GM23338 (cell line): ENCODE measurements at regions not wholly inside any gene's neighbourhood (a gene's known extent, or its start where the extent isn't known, plus 50 kb on each side); places are given as distances from the start of the nearest gene placed in this dataset.
"Not testable (repeated sequence)": the region's sequence is repeated elsewhere in the genome, so short reads cannot be mapped to it uniquely, and the experiment has no call there.

Experiments used
- ATAC-seq: fragments of 200-7000 bp; cut with Tn5 transposase; 3 replicates; pipeline ENCODE4 v1.9.1; 2020
- DNase-seq: peaks from one replicate; pipeline ENCODE4 v3.0.0-alpha.2; 2015; ENCODE audit warnings: low spot score
- H2AFZ ChIP-seq: fragments of 200-600 bp; sonication (generic); 2 replicates; pipeline ENCODE4 v1.8.0; 2016; ENCODE audit warnings: antibody characterized with exemption, mild to moderate bottlenecking, moderate library complexity
- H3F3A ChIP-seq: fragments of 200-600 bp; sonication (generic); replicated peaks from 2 replicates; pipeline ENCODE4 v1.8.0; 2017; ENCODE audit warnings: antibody characterized with exemption, mixed run types, low read depth
- H3K27ac ChIP-seq: fragments of 200-600 bp; sonication (generic); 2 replicates; pipeline ENCODE4 v1.6.1; 2016; ENCODE audit warnings: low read depth
- H3K27me3 ChIP-seq: fragments of 200-600 bp; sonication (generic); 2 replicates; pipeline ENCODE4 v1.8.0; 2016; ENCODE audit warnings: mild to moderate bottlenecking, mixed run types, moderate library complexity; ENCODE audit not compliant: insufficient read depth
- H3K36me3 ChIP-seq: fragments of 200-600 bp; sonication (generic); 2 replicates; pipeline ENCODE4 v1.8.0; 2016; ENCODE audit warnings: mild to moderate bottlenecking; ENCODE audit not compliant: insufficient read depth
- H3K4me1 ChIP-seq: fragments of 200-600 bp; sonication (generic); 2 replicates; pipeline ENCODE4 v1.8.0; 2016; ENCODE audit warnings: mild to moderate bottlenecking, moderate library complexity; ENCODE audit not compliant: insufficient read depth
- H3K4me2 ChIP-seq: fragments of 200-600 bp; sonication (generic); 2 replicates; pipeline ENCODE4 v1.7.1; 2017; ENCODE audit warnings: mixed run types
- H3K4me3 ChIP-seq: fragments of 200-600 bp; sonication (generic); 2 replicates; pipeline ENCODE4 v1.6.1; 2016; ENCODE audit warnings: mixed run types
- H3K79me2 ChIP-seq: fragments of 200-600 bp; sonication (generic); replicated peaks from 2 replicates; pipeline ENCODE4 v1.8.0; 2017; ENCODE audit warnings: mild to moderate bottlenecking; ENCODE audit not compliant: insufficient read depth
- H3K9me2 ChIP-seq: fragments of 200-600 bp; sonication (generic); 2 replicates; pipeline ENCODE4 v1.8.0; 2017; ENCODE audit not compliant: insufficient read depth
- H4K20me1 ChIP-seq: fragments of 200-600 bp; sonication (generic); replicated peaks from 2 replicates; pipeline ENCODE4 v1.8.0; 2017; ENCODE audit warnings: mild to moderate bottlenecking; ENCODE audit not compliant: insufficient read depth
- H3K27ac Mint-ChIP-seq: 2 replicates; pipeline ENCODE4 v1.8.0; 2020; ENCODE audit warnings: inconsistent platforms, mild to moderate bottlenecking, moderate library complexity, mixed read lengths
- H3K27me3 Mint-ChIP-seq: 3 replicates; pipeline ENCODE4 v1.8.0; 2022; ENCODE audit warnings: low read depth, mild to moderate bottlenecking, moderate library complexity, mixed read lengths, inconsistent platforms; ENCODE audit not compliant: insufficient read depth, poor library complexity
- H3K36me3 Mint-ChIP-seq: 3 replicates; pipeline ENCODE4 v1.8.0; 2021; ENCODE audit warnings: low read depth, mild to moderate bottlenecking, inconsistent platforms, moderate library complexity, mixed read lengths
- H3K4me1 Mint-ChIP-seq: 3 replicates; pipeline ENCODE4 v1.8.0; 2020; ENCODE audit warnings: mild to moderate bottlenecking, inconsistent platforms, mixed read lengths
- H3K4me3 Mint-ChIP-seq: 3 replicates; pipeline ENCODE4 v1.8.0; 2021; ENCODE audit warnings: moderate library complexity, mild to moderate bottlenecking, inconsistent platforms, mixed read lengths
- H3K9me3 Mint-ChIP-seq: 3 replicates; pipeline ENCODE4 v1.8.0; 2020; ENCODE audit warnings: moderate library complexity, mild to moderate bottlenecking, inconsistent platforms, mixed read lengths
- CTCF ChIP-seq, 2 experiments: fragments of 200-600 bp in 1 of 2; sonication (generic) in 1 of 2; conservative IDR thresholded peaks; 2 replicates each; pipeline versions ENCODE4 v1.5.1 to v1.6.1; 2016 to 2017; ENCODE audit warnings: antibody characterized with exemption in 2 of 2, low read depth in 2 of 2, mild to moderate bottlenecking in 2 of 2, moderate library complexity in 1 of 2
- NANOG ChIP-seq: IDR thresholded peaks from 2 replicates; pipeline ENCODE4 v1.6.1; 2016; ENCODE audit warnings: antibody characterized with exemption, borderline replicate concordance
- POLR2AphosphoS5 ChIP-seq: IDR thresholded peaks from 2 replicates; pipeline ENCODE4 v1.6.1; 2016; ENCODE audit warnings: antibody characterized with exemption, low read depth
- STAT1 ChIP-seq: IDR thresholded peaks from one replicate; pipeline ENCODE4 v1.6.1; 2016; ENCODE audit warnings: antibody characterized with exemption; ENCODE audit not compliant: unreplicated experiment
- ZNF331 ChIP-seq: fragments of 250-450 bp; sonication (Bioruptor Pico); IDR thresholded peaks from 2 replicates; pipeline ENCODE4 v1.5.0; 2020; ENCODE audit warnings: low read depth, mild to moderate bottlenecking, moderate library complexity

GRCh38 chr1:234826352-234826751 lies 216.4 kb upstream of the IRF2BP2 start (continued):
- TF ChIP-seq CTCF (conservative IDR thresholded peaks at IDR 0.05; ENCODE audit: low read depth in 2 of 2) (no peak), NANOG (no peak)

- Histone ChIP-seq H3F3A (no peaks in the 10 kb centered on the region), H3K27me3 (no peaks in the 10 kb centered on the region), H3K4me1 (no peaks in the 10 kb centered on the region), H2AFZ (no peak overlapping the region), H3K36me3 (no peaks in the 10 kb centered on the region), H3K9me2 (0 out of 2 replicates have a peak, but pooled peaks cover 11% of the 10 kb centered on the region), H3K4me3 (no peak overlapping the region), H4K20me1 (no peaks in the 10 kb centered on the region), H3K4me2 (no peak overlapping the region), H3K27ac (no peak overlapping the region), H3K79me2 (no peaks in the 10 kb centered on the region)
- H3K9me3 Mint-ChIP-seq: no peaks in the 10 kb centered on the region
- peaks cover 8% of the 10 kb centered on the region for H3K27me3 Mint-ChIP-seq
- no peaks in the 10 kb centered on the region for H3K36me3 Mint-ChIP-seq
- H3K4me3 Mint-ChIP-seq: no peak overlapping the region
- DNase-seq: no peak
- no peak for TF ChIP-seq CTCF (conservative IDR thresholded peaks at IDR 0.05; ENCODE audit: low read depth in 2 of 2)
- TF ChIP-seq ZNF331 (CRISPR knock-in tag): no peak
- no peak for TF ChIP-seq STAT1
- TF ChIP-seq POLR2AphosphoS5: no peak
- no peak for ATAC-seq
- H3K4me1 Mint-ChIP-seq: no peaks in the 10 kb centered on the region
- H3K27ac Mint-ChIP-seq: no peak overlapping the region
Observed at GRCh38 chr1:234825498-234826165, 215.7 kb upstream of the IRF2BP2 start.

- not testable (repeated sequence) for H3K27me3 ChIP-seq, H3F3A ChIP-seq, DNase-seq, H2AFZ ChIP-seq, H3K79me2 ChIP-seq, H3K36me3 ChIP-seq, H3K27me3 Mint-ChIP-seq, ATAC-seq, H3K36me3 Mint-ChIP-seq, H4K20me1 ChIP-seq, H3K4me1 Mint-ChIP-seq, H3K4me3 ChIP-seq, H3K4me2 ChIP-seq, H3K9me3 Mint-ChIP-seq, H3K4me1 ChIP-seq, H3K4me3 Mint-ChIP-seq, H3K27ac Mint-ChIP-seq, H3K27ac ChIP-seq
- 0 out of 2 replicates have a peak, but pooled peaks cover 11% of the 10 kb centered on the region for H3K9me2 ChIP-seq
Observed at GRCh38 chr1:234824836-234825235, 214.9 kb upstream of the IRF2BP2 start.
